Right renal cortex interstitium (tissue), 3 donors: ENCODE measurements at regions not wholly inside any gene's neighbourhood (a gene's known extent, or its start where the extent isn't known, plus 50 kb on each side); places are given as distances from the start of the nearest gene placed in this dataset.

Experiments used
- DNase-seq, 3 donors: peaks; one replicate each; pipeline ENCODE4 v3.0.0-alpha.2; 2013; ENCODE audit warnings: low read depth in 3 of 3, low spot score in 2 of 3

- DNase-seq: no peak
Measured at GRCh38 chr11:82676483-82677094, 57.1 kb downstream of the FAM181B start.

- DNase-seq: no peak
Measured at GRCh38 chr11:82675838-82676237, 57.8 kb downstream of the FAM181B start.

GRCh38 chr11:82673631-82674030 lies 60.0 kb downstream of the FAM181B start:
- no peak for DNase-seq

GRCh38 chr11:82671451-82671850 lies 62.2 kb downstream of the FAM181B start:
- no peak for DNase-seq

- no peak for DNase-seq
Measured at GRCh38 chr11:82663535-82663934, 70.1 kb downstream of the FAM181B start.

GRCh38 chr11:82653752-82654151 lies 79.9 kb downstream of the FAM181B start:
- DNase-seq: no peak

GRCh38 chr11:82639251-82639650 lies 94.4 kb downstream of the FAM181B start:
- peak in 2 of 3 donors; percentile 6 to 13 for DNase-seq

- no peak for DNase-seq
Measured at GRCh38 chr11:82636615-82637014, 97.0 kb downstream of the FAM181B start.

- DNase-seq: no peak
Measured at GRCh38 chr11:82634091-82634490, 99.6 kb downstream of the FAM181B start.

GRCh38 chr11:82631722-82632630 lies 101.7 kb downstream of the FAM181B start:
- DNase-seq: peak in 1 of 3 donors; percentile 23

- no peak for DNase-seq
Measured at GRCh38 chr11:82610671-82611070, 123.0 kb downstream of the FAM181B start.

- DNase-seq: no peak
Measured at GRCh38 chr11:82606738-82607137, 126.9 kb downstream of the FAM181B start.

- peak in 1 of 3 donors; percentile 56 for DNase-seq
Measured at GRCh38 chr11:82601711-82602110, 132.0 kb downstream of the FAM181B start.

- DNase-seq: no peak
Measured at GRCh38 chr11:82599836-82600235, 133.8 kb downstream of the FAM181B start.

- DNase-seq: no peak
Measured at GRCh38 chr11:82586581-82586980, 147.1 kb downstream of the FAM181B start.

GRCh38 chr11:82577246-82577645 lies 156.4 kb downstream of the FAM181B start:
- no peak for DNase-seq

- DNase-seq: no peak
Measured at GRCh38 chr11:82560836-82561235, 172.8 kb downstream of the FAM181B start.

GRCh38 chr11:82559609-82560008 lies 174.1 kb downstream of the FAM181B start:
- no peak for DNase-seq

- no peak for DNase-seq
Measured at GRCh38 chr11:82557274-82557673, 176.4 kb downstream of the FAM181B start.

GRCh38 chr11:82556210-82556609 lies 177.5 kb downstream of the FAM181B start:
- DNase-seq: no peak

GRCh38 chr11:82546661-82547557 lies 186.8 kb downstream of the FAM181B start:
- no peak for DNase-seq
